ENCODE measurements at regions not wholly inside any gene's neighbourhood (a gene's known extent, or its start where the extent isn't known, plus 50 kb on each side); places are given as distances from the start of the nearest gene placed in this dataset.

DNA sequence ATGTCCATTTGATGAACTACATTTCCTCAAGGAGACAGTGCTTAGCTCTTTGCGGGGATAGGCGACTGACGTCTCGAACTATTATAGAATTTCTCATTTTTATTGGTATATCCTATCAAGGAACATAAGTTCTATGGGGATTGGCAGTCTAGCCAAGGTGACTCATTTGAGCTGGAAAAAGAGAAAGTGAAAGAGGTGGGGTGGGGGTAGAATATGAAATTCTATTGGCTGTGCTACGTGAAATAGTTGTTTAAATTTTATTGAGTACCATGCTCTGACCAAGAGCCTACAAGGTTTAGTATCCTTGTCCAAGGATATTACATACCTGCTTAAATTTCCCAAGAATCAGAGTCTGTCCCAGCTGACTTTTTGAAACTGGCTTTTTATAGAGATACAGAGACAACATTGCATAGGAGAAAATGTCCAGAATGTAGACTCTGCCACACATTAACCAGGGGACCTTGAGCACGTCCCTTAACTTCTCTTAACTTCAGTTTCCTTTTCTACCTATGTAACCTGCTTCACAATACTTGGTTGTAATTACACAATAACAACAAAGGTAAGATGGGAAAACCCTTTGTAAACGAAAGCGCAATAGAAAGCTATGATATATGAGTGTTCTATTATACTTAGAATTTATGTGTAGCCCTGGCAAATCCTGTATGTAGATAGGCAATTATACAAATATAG, 226.4 kb upstream of the WWC1 start:
- Mint-ChIP-seq H3K27ac (no peak overlapping the region), H3K36me3 (no peaks in the 10 kb centered on the region), H3K4me1 (no peaks in the 10 kb centered on the region), H3K9me3 (no peaks in the 10 kb centered on the region), H3K27me3 (ENCODE audit: low read depth) (no peaks in the 10 kb centered on the region; the same call in 1 of the 2 replicates), H3K4me3 (no peak overlapping the region)
- ChIA-PET POLR2A (no interaction called here), CTCF (interaction anchor here (2.3 kb wide), 1 partner anchor 17 kb away, joined by 7 read pairs; no protein-coding TSS in a partner anchor)
- no peak for TF ChIP-seq CREB1 (CRISPR knock-in tag; IDR thresholded peaks at IDR 0.05)
- TF ChIP-seq ZBTB21 (CRISPR knock-in tag; IDR thresholded peaks at IDR 0.05; ENCODE audit: borderline replicate concordance) = no peak
- DNase-seq (ENCODE audit: low spot score) = no peak
- ATAC-seq = no peak

DNA sequence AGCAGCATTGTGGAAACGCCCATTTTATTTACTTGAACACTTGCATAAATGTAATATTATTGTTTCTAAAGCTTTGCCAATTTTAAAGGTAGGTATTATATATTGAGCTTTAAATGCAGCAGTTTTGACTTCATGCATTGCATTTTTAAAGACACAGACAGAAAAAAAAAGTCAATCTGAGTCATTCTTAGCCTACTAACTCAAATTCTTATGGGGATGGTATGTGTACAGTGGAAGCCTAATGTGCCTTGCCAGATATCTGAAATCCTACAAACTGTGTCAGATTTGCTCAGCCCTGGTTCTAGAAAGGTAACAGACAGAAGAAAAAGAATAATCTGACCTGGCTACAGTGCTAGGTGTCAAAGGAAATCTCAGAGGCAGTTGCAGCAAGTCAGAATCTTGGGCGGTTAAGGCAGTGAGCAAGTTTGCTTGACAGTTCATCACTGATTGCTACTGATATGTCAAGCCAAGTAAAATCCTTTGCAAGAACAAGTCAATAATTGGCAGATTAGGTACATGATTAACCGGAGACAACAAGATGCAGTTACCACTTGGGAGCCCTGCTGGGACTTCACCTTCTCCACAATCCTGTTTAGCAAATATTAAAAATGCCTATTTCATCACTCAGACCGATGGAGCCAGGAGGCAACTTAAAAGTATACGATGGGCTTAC, 224.8 kb upstream of the WWC1 start:
- no peak for ATAC-seq
- ChIA-PET POLR2A (no interaction called here), CTCF (interaction anchor here (0.8 kb wide), 1 partner anchor 19 kb away, joined by 4 read pairs; no protein-coding TSS in a partner anchor)
- Mint-ChIP-seq H3K27ac (no peak overlapping the region), H3K27me3 (ENCODE audit: low read depth) (no peaks in the 10 kb centered on the region; the same call in 1 of the 2 replicates), H3K9me3 (no peaks in the 10 kb centered on the region), H3K36me3 (no peaks in the 10 kb centered on the region), H3K4me1 (no peaks in the 10 kb centered on the region), H3K4me3 (no peak overlapping the region)
- DNase-seq (ENCODE audit: low spot score) = no peak
- TF ChIP-seq CBFB (CRISPR knock-in tag; IDR thresholded peaks at IDR 0.05; ENCODE audit: low read depth) = no peak
- TF ChIP-seq HMGA2 (CRISPR knock-in tag; IDR thresholded peaks at IDR 0.05) = no peak
- TF ChIP-seq, protein P1, sequence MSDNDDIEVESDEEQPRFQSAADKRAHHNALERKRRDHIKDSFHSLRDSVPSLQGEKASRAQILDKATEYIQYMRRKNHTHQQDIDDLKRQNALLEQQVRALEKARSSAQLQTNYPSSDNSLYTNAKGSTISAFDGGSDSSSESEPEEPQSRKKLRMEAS (CRISPR knock-in tag; IDR thresholded peaks at IDR 0.05) = no peak
- no peak for TF ChIP-seq CREB1 (CRISPR knock-in tag; IDR thresholded peaks at IDR 0.05)
- no peak for TF ChIP-seq SP1 (CRISPR knock-in tag; conservative IDR thresholded peaks at IDR 0.05)
- no peak for TF ChIP-seq NR2C2 (CRISPR knock-in tag; IDR thresholded peaks at IDR 0.05)
- no peak for TF ChIP-seq SOX15 (CRISPR knock-in tag; IDR thresholded peaks at IDR 0.05)
- TF ChIP-seq, protein P2, sequence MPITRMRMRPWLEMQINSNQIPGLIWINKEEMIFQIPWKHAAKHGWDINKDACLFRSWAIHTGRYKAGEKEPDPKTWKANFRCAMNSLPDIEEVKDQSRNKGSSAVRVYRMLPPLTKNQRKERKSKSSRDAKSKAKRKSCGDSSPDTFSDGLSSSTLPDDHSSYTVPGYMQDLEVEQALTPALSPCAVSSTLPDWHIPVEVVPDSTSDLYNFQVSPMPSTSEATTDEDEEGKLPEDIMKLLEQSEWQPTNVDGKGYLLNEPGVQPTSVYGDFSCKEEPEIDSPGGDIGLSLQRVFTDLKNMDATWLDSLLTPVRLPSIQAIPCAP (CRISPR knock-in tag; IDR thresholded peaks at IDR 0.05) = no peak
- TF ChIP-seq, protein P3, sequence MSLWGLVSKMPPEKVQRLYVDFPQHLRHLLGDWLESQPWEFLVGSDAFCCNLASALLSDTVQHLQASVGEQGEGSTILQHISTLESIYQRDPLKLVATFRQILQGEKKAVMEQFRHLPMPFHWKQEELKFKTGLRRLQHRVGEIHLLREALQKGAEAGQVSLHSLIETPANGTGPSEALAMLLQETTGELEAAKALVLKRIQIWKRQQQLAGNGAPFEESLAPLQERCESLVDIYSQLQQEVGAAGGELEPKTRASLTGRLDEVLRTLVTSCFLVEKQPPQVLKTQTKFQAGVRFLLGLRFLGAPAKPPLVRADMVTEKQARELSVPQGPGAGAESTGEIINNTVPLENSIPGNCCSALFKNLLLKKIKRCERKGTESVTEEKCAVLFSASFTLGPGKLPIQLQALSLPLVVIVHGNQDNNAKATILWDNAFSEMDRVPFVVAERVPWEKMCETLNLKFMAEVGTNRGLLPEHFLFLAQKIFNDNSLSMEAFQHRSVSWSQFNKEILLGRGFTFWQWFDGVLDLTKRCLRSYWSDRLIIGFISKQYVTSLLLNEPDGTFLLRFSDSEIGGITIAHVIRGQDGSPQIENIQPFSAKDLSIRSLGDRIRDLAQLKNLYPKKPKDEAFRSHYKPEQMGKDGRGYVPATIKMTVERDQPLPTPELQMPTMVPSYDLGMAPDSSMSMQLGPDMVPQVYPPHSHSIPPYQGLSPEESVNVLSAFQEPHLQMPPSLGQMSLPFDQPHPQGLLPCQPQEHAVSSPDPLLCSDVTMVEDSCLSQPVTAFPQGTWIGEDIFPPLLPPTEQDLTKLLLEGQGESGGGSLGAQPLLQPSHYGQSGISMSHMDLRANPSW (CRISPR knock-in tag; conservative IDR thresholded peaks at IDR 0.05; ENCODE audit: low read depth) = no peak
- no peak for TF ChIP-seq ELF4 (CRISPR knock-in tag; IDR thresholded peaks at IDR 0.05; ENCODE audit: low read depth)
- TF ChIP-seq OVOL2 (CRISPR knock-in tag; IDR thresholded peaks at IDR 0.05; ENCODE audit: borderline replicate concordance) = no peak
- TF ChIP-seq MXD4 (CRISPR knock-in tag; IDR thresholded peaks at IDR 0.05; ENCODE audit: borderline replicate concordance) = no peak
- TF ChIP-seq, protein P4, sequence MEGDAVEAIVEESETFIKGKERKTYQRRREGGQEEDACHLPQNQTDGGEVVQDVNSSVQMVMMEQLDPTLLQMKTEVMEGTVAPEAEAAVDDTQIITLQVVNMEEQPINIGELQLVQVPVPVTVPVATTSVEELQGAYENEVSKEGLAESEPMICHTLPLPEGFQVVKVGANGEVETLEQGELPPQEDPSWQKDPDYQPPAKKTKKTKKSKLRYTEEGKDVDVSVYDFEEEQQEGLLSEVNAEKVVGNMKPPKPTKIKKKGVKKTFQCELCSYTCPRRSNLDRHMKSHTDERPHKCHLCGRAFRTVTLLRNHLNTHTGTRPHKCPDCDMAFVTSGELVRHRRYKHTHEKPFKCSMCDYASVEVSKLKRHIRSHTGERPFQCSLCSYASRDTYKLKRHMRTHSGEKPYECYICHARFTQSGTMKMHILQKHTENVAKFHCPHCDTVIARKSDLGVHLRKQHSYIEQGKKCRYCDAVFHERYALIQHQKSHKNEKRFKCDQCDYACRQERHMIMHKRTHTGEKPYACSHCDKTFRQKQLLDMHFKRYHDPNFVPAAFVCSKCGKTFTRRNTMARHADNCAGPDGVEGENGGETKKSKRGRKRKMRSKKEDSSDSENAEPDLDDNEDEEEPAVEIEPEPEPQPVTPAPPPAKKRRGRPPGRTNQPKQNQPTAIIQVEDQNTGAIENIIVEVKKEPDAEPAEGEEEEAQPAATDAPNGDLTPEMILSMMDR (IDR thresholded peaks at IDR 0.05) = no peak
- TF ChIP-seq ZNF317 (CRISPR knock-in tag; IDR thresholded peaks at IDR 0.05; ENCODE audit: borderline replicate concordance, low read depth) = no peak
- TF ChIP-seq ETV6 (CRISPR knock-in tag; IDR thresholded peaks at IDR 0.05) = no peak

DNA sequence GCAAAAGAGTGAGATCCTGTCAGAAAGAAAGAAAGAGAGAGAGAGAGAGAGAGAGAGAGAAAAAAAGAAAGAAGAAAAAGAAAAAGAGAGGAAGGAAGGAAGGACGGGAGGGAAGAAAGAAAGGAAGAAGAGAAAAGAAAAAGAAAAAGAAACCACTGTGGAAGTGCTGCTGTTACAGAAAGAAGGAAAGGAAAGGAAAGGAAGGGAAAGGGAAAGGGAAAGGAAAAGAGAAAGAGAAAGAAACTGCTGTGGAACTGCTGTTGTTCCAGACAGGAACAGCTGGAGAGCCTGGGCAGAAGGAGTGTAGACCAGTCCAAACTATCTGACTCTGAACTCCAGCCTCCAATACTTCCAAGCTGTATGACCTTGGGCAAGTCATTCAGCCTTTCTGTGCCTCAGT, 220.7 kb upstream of the WWC1 start:
- no peaks in the 10 kb centered on the region for H3K36me3 Mint-ChIP-seq
- POLR2A ChIA-PET = no interaction called here
- no peaks in the 10 kb centered on the region for H3K9me3 Mint-ChIP-seq
- TF ChIP-seq TP53 (CRISPR knock-in tag; IDR thresholded peaks at IDR 0.05) (no peak), NFYB (CRISPR knock-in tag; conservative IDR thresholded peaks at IDR 0.05; ENCODE audit: low read depth) (no peak), OVOL2 (CRISPR knock-in tag; IDR thresholded peaks at IDR 0.05; ENCODE audit: borderline replicate concordance) (no peak), TCF7 (CRISPR knock-in tag; IDR thresholded peaks at IDR 0.05; ENCODE audit: low read depth) (no peak), ZNF396 (CRISPR knock-in tag; IDR thresholded peaks at IDR 0.05; ENCODE audit: borderline replicate concordance) (no peak), NR1H2 (CRISPR knock-in tag; IDR thresholded peaks at IDR 0.05) (no peak), NFATC4 (CRISPR knock-in tag; IDR thresholded peaks at IDR 0.05) (no peak)
- TF ChIP-seq, protein P5, sequence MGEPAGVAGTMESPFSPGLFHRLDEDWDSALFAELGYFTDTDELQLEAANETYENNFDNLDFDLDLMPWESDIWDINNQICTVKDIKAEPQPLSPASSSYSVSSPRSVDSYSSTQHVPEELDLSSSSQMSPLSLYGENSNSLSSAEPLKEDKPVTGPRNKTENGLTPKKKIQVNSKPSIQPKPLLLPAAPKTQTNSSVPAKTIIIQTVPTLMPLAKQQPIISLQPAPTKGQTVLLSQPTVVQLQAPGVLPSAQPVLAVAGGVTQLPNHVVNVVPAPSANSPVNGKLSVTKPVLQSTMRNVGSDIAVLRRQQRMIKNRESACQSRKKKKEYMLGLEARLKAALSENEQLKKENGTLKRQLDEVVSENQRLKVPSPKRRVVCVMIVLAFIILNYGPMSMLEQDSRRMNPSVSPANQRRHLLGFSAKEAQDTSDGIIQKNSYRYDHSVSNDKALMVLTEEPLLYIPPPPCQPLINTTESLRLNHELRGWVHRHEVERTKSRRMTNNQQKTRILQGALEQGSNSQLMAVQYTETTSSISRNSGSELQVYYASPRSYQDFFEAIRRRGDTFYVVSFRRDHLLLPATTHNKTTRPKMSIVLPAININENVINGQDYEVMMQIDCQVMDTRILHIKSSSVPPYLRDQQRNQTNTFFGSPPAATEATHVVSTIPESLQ (CRISPR knock-in tag; IDR thresholded peaks at IDR 0.05) = no peak
- TF ChIP-seq, protein P1 (CRISPR knock-in tag; IDR thresholded peaks at IDR 0.05) = no peak
- TF ChIP-seq, protein P2 (CRISPR knock-in tag; IDR thresholded peaks at IDR 0.05) = no peak

More for the DNA sequence above, 220.7 kb upstream of the WWC1 start:
- no peak overlapping the region for H3K4me3 Mint-ChIP-seq
- no peak overlapping the region for H3K27ac Mint-ChIP-seq
- CTCF ChIA-PET = no interaction called here
- DNase-seq (ENCODE audit: low spot score) = no peak
- H3K4me1 Mint-ChIP-seq = peaks cover 11% of the 10 kb centered on the region
- no peak for ATAC-seq
- no peaks in the 10 kb centered on the region; the same call in 1 of the 2 replicates for H3K27me3 Mint-ChIP-seq (ENCODE audit: low read depth)
